ENCODE measurements at regions not wholly inside any gene's neighbourhood (a gene's known extent, or its start where the extent isn't known, plus 50 kb on each side); places are given as distances from the start of the nearest gene placed in this dataset.
A peak's percentile ranks its signal among the peaks of the same experiment; 100 is the strongest.

GRCh38 chr11:28628412-28628811 is 520.2 kb downstream of the METTL15 start:
- H3K79me2 ChIP-seq (ENCODE audit: control insufficient read depth, insufficient read depth, low read length, unreplicated experiment) = no peaks in the 10 kb centered on the region
- no peaks in the 10 kb centered on the region for H3K27me3 ChIP-seq (ENCODE audit: insufficient read depth, low read length)
- no peak overlapping the region for H3K4me3 ChIP-seq (ENCODE audit: low read depth, low read length)
- H3K27ac ChIP-seq (ENCODE audit: low read depth, low read length) = no peak overlapping the region
- H3K36me3 ChIP-seq (ENCODE audit: insufficient read depth, low read length) = no peaks in the 10 kb centered on the region
- no peak overlapping the region for H2AFZ ChIP-seq (ENCODE audit: low read length, unreplicated experiment)
- H3K4me1 ChIP-seq (ENCODE audit: control insufficient read depth, insufficient read depth, low read length, unreplicated experiment) = peaks cover 14% of the 10 kb centered on the region

DNA sequence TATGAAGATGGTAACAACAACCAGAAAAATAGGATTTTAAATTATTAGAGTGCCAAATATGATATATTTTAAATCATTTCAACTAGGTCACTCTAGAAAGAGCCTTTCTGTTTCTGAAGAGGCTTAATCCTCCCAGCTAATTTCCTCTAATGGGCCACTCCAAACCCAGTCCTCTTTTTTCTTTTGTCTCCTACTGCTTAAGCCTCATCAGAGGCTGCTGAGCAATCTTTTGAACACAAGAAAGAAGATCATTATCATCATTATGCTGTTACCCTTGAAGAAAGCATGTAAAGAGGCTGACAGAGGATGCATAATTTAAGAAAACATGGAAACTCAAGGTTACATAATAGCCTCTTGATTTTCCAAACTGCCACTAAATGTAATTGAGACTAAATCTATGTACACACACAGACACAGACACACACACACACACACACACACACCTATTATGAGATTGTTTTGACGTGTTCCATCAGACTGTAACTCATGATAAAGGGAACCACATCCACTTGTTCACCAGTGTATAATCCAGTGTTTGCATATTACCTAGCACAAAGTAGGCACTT is 519.6 kb downstream of the METTL15 start:
- Histone ChIP-seq H3K4me1 (ENCODE audit: control insufficient read depth, insufficient read depth, low read length, unreplicated experiment) (peaks cover 14% of the 10 kb centered on the region), H3K27ac (ENCODE audit: low read depth, low read length) (no peak overlapping the region), H3K27me3 (ENCODE audit: insufficient read depth, low read length) (no peaks in the 10 kb centered on the region), H3K79me2 (ENCODE audit: control insufficient read depth, insufficient read depth, low read length, unreplicated experiment) (no peaks in the 10 kb centered on the region), H3K36me3 (ENCODE audit: insufficient read depth, low read length) (no peaks in the 10 kb centered on the region), H3K4me3 (ENCODE audit: low read depth, low read length) (no peak overlapping the region), H2AFZ (ENCODE audit: low read length, unreplicated experiment) (no peak overlapping the region)

DNA sequence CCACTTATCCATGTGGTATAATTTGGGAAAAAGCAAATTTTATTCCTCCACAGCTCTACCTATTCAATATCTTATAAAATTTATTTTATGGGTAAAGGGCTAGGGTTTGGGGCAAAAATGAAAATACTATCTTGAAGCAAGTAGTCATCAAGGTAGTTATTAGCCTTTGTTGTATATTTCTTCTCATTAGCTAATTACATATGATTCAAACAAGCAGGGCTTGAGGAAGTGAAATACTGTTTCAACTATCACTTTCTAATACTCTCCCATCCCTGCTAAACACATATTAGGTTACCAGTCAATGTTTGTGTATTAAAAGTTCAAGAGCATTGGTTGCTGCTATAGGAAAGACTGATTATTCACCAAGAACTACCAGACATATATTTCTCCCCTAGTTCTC is 517.3 kb downstream of the METTL15 start:
- H3K27ac ChIP-seq (ENCODE audit: low read depth, low read length) = no peak overlapping the region
- H3K79me2 ChIP-seq (ENCODE audit: control insufficient read depth, insufficient read depth, low read length, unreplicated experiment) = no peaks in the 10 kb centered on the region
- H3K27me3 ChIP-seq (ENCODE audit: insufficient read depth, low read length) = no peaks in the 10 kb centered on the region
- H3K36me3 ChIP-seq (ENCODE audit: insufficient read depth, low read length) = no peaks in the 10 kb centered on the region
- H3K4me1 ChIP-seq (ENCODE audit: control insufficient read depth, insufficient read depth, low read length, unreplicated experiment) = peaks cover 16% of the 10 kb centered on the region
- H2AFZ ChIP-seq (ENCODE audit: low read length, unreplicated experiment) = no peak overlapping the region
- H3K4me3 ChIP-seq (ENCODE audit: low read depth, low read length) = no peak overlapping the region

DNA sequence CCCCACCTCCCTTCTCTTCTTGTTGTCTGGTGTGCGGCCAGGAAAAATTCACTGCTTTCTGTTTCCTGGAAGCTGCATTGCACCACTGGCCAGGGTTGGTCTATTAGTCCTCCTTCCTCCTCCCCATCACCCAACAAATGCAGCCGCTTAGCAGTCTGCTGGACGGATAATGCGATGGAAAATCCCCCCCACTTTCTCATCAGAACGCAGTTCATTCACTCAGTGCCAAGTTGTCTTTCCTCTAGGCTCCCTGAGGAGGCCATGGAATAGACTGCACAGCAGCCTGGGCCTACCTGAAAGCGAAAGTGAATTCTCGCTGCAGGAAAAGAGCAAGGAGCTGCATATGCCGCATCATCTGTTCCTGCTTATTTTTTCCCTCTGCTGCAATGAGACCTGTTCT is 513.6 kb downstream of the METTL15 start:
- Histone ChIP-seq H3K79me2 (ENCODE audit: control insufficient read depth, insufficient read depth, low read length, unreplicated experiment) (no peaks in the 10 kb centered on the region), H3K4me1 (ENCODE audit: control insufficient read depth, insufficient read depth, low read length, unreplicated experiment) (peaks cover 45% of the 10 kb centered on the region), H3K36me3 (ENCODE audit: insufficient read depth, low read length) (no peaks in the 10 kb centered on the region), H2AFZ (ENCODE audit: low read length, unreplicated experiment) (peak overlapping the region; percentile 19), H3K4me3 (ENCODE audit: low read depth, low read length) (peak overlapping the region; percentile 38), H3K27me3 (ENCODE audit: insufficient read depth, low read length) (no peaks in the 10 kb centered on the region), H3K27ac (ENCODE audit: low read depth, low read length) (peak overlapping the region; percentile 90; the same call in 1 of the 2 replicates)

DNA sequence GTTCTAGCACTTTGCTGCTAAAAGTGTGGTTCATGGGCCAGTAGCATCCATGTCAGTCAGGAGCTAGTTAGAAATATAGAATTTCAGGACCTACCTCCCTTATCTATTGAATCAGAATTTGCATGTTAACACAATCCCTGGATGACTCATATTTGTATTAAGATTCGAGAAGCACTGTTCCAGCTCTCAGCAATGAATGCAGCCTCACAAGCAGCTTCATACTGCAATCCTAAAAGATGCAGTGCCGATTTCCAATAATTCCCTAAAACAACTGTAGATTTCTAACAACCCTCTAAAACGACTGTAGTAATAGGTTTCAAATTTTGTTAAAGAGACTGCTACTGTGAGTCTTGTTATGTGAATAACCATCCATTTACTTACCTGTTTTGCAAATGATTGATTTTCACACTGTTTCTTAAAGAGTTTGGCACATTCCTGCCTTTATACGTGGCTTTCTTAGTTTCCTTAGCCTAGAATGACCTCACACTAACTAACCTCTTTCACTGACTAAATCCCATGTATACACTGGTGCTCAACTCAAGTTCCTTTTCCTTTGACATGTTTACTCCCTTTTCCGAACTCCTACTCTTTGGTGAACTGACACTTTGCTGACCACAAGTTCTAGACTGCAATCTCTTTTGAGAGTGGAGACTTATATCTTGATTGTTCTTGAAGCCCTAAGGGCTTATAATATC is 511.8 kb downstream of the METTL15 start:
- H3K79me2 ChIP-seq (ENCODE audit: control insufficient read depth, insufficient read depth, low read length, unreplicated experiment) = no peaks in the 10 kb centered on the region
- no peaks in the 10 kb centered on the region for H3K36me3 ChIP-seq (ENCODE audit: insufficient read depth, low read length)
- no peaks in the 10 kb centered on the region for H3K27me3 ChIP-seq (ENCODE audit: insufficient read depth, low read length)
- H2AFZ ChIP-seq (ENCODE audit: low read length, unreplicated experiment) = peak overlapping the region; percentile 63
- H3K4me1 ChIP-seq (ENCODE audit: control insufficient read depth, insufficient read depth, low read length, unreplicated experiment) = peaks cover 45% of the 10 kb centered on the region
- peak overlapping the region; percentile 90 for H3K27ac ChIP-seq (ENCODE audit: low read depth, low read length)
- H3K4me3 ChIP-seq (ENCODE audit: low read depth, low read length) = peak overlapping the region; percentile 42; the same call in 1 of the 2 replicates

GRCh38 chr11:28618416-28618815 is 510.2 kb downstream of the METTL15 start:
- H3K27me3 ChIP-seq (ENCODE audit: insufficient read depth, low read length) = no peaks in the 10 kb centered on the region
- no peaks in the 10 kb centered on the region for H3K36me3 ChIP-seq (ENCODE audit: insufficient read depth, low read length)
- H2AFZ ChIP-seq (ENCODE audit: low read length, unreplicated experiment) = no peak overlapping the region
- H3K79me2 ChIP-seq (ENCODE audit: control insufficient read depth, insufficient read depth, low read length, unreplicated experiment) = no peaks in the 10 kb centered on the region
- H3K4me1 ChIP-seq (ENCODE audit: control insufficient read depth, insufficient read depth, low read length, unreplicated experiment) = peaks cover 45% of the 10 kb centered on the region
- peak overlapping the region; percentile 90 for H3K27ac ChIP-seq (ENCODE audit: low read depth, low read length)
- H3K4me3 ChIP-seq (ENCODE audit: low read depth, low read length) = no peak overlapping the region

DNA sequence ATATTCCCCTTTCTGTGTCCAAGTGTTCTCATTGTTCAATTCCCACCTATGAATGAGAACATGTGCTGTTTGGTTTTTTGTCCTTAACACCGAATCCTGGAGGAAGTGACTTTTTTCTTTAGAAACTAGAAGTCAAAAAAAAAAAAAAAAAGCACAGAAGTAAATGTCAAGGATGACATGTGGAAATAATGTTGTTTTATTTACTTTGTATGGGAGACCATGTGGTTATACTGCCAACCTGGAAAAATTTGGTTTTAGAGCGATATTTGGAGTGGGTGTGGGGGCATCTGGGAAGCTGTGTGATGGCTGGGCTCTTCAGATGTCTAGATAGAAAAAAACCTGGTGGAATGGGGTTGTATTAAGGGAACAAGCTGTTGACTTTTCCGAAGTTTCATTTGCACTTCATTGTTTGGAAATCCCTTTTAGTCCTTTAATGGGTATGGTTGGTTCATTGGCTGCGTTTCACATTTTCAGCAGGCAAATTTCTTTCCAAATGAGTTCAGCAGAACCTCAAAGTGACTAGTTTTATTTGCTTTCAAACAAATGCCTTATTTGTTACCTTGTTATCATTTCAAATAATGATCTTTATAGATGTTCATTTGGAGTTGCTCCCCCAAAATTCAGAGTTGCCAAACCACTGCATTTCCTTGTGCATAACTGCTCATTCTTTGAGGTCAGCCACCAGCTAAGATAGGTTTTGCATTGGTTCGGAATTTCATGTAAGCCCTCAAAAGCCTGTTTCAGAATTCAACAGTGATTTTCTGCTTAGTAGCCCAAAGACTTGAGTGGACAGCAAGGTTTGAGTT is 508.2 kb downstream of the METTL15 start:
- Histone ChIP-seq H3K79me2 (ENCODE audit: control insufficient read depth, insufficient read depth, low read length, unreplicated experiment) (no peaks in the 10 kb centered on the region), H3K27ac (ENCODE audit: low read depth, low read length) (no peak overlapping the region), H3K4me1 (ENCODE audit: control insufficient read depth, insufficient read depth, low read length, unreplicated experiment) (peaks cover 37% of the 10 kb centered on the region), H3K4me3 (ENCODE audit: low read depth, low read length) (no peak overlapping the region), H3K36me3 (ENCODE audit: insufficient read depth, low read length) (no peaks in the 10 kb centered on the region), H2AFZ (ENCODE audit: low read length, unreplicated experiment) (no peak overlapping the region), H3K27me3 (ENCODE audit: insufficient read depth, low read length) (no peaks in the 10 kb centered on the region)

DNA sequence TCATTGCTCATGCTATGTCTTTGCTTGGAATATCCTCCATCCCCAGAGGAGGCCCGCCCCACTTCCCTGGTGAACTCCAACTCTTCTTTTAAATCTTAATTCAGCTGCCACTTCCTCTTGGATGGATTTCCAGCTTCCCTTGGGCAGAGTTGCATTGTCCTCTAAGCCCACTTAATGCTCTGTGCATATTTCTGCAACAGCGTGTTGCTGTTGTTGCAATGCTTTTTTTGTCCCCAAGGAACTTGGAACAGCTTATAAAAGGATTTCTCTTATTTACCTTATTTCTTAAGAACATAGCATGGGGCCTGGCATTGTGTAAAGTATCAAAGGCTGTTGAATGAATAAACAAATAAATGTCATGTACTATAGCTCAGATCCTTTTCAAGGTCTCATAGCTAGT is 507.4 kb downstream of the METTL15 start:
- no peak overlapping the region for H2AFZ ChIP-seq (ENCODE audit: low read length, unreplicated experiment)
- no peaks in the 10 kb centered on the region for H3K27me3 ChIP-seq (ENCODE audit: insufficient read depth, low read length)
- H3K4me1 ChIP-seq (ENCODE audit: control insufficient read depth, insufficient read depth, low read length, unreplicated experiment) = peaks cover 29% of the 10 kb centered on the region
- no peaks in the 10 kb centered on the region for H3K36me3 ChIP-seq (ENCODE audit: insufficient read depth, low read length)
- no peak overlapping the region for H3K4me3 ChIP-seq (ENCODE audit: low read depth, low read length)
- H3K79me2 ChIP-seq (ENCODE audit: control insufficient read depth, insufficient read depth, low read length, unreplicated experiment) = no peaks in the 10 kb centered on the region
- H3K27ac ChIP-seq (ENCODE audit: low read depth, low read length) = 0 out of 2 replicates have a peak overlapping the region, but pooled peaks have one; percentile 5

DNA sequence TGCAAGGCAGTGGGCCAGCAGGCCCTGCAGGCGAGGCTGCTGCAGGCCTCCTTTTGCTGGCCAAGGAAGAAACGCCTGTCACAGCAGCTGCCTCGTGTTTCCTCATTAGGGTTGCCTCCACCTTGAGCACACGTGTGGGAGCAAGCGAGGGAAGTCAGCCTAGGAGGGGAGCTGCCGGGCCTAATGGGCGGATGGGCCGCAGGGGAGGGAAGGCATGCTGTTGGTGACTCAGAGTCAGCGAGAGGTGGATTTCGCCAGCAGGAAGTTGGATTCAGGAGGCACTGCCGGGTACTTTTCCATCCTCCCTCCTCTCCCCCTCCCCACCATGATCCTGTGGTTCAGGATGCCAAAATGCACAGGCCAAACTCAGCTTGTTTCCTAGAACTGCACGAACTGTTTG is 498.7 kb downstream of the METTL15 start:
- Histone ChIP-seq H3K4me1 (ENCODE audit: control insufficient read depth, insufficient read depth, low read length, unreplicated experiment) (no peaks in the 10 kb centered on the region), H3K4me3 (ENCODE audit: low read depth, low read length) (no peak overlapping the region), H3K79me2 (ENCODE audit: control insufficient read depth, insufficient read depth, low read length, unreplicated experiment) (no peaks in the 10 kb centered on the region), H3K36me3 (ENCODE audit: insufficient read depth, low read length) (no peaks in the 10 kb centered on the region), H3K27ac (ENCODE audit: low read depth, low read length) (no peak overlapping the region), H3K27me3 (ENCODE audit: insufficient read depth, low read length) (no peaks in the 10 kb centered on the region), H2AFZ (ENCODE audit: low read length, unreplicated experiment) (no peak overlapping the region)

GRCh38 chr11:28599656-28600055 is 491.5 kb downstream of the METTL15 start:
- Histone ChIP-seq H3K27me3 (ENCODE audit: insufficient read depth, low read length) (no peaks in the 10 kb centered on the region), H2AFZ (ENCODE audit: low read length, unreplicated experiment) (no peak overlapping the region), H3K4me3 (ENCODE audit: low read depth, low read length) (no peak overlapping the region), H3K79me2 (ENCODE audit: control insufficient read depth, insufficient read depth, low read length, unreplicated experiment) (no peaks in the 10 kb centered on the region), H3K27ac (ENCODE audit: low read depth, low read length) (no peak overlapping the region), H3K36me3 (ENCODE audit: insufficient read depth, low read length) (no peaks in the 10 kb centered on the region), H3K4me1 (ENCODE audit: control insufficient read depth, insufficient read depth, low read length, unreplicated experiment) (no peaks in the 10 kb centered on the region)
